AML-193 (cell line): ENCODE measurements at regions not wholly inside any gene's neighbourhood (a gene's known extent, or its start where the extent isn't known, plus 50 kb on each side); places are given as distances from the start of the nearest gene placed in this dataset.
A peak's percentile ranks its signal among the peaks of the same experiment; 100 is the strongest.
"Not testable (repeated sequence)": the region's sequence is repeated elsewhere in the genome, so short reads cannot be mapped to it uniquely, and the experiment has no call there.

Experiments used
- DNase-seq, 2 experiments: peaks; one replicate each; lab custom pipeline; 2025; lab: John Stamatoyannopoulos, UW

- DNase-seq, result no peak
These were observed 624.2 kb upstream of the GRIN3A start for GRCh38 chr9:102362470-102363132.

GRCh38 chr9:102360846-102361245, 622.4 kb upstream of the GRIN3A start:
- DNase-seq, result no peak

GRCh38 chr9:102355982-102356381, 617.5 kb upstream of the GRIN3A start:
- no peak for DNase-seq

DNA sequence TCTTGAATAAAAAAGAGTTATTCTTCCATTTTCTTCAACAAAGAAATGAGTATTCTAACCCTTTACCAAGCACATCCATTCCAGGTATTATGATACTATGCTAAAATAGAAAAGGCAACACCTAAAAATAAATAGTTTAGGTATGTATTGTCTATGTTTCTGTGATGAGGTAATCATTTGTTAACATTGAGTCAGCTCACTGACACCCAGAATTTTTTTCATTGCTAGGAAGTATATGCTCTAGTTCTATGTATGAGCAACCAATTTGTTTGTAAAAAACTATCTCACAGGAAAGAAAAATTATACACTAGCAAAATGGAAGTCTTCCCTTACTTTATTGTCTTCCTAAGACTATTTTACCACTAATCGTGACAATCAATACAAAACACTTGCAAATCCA, 615.6 kb upstream of the GRIN3A start:
- no peak for DNase-seq

- DNase-seq, result not testable (repeated sequence)
These were observed 599.0 kb upstream of the GRIN3A start for GRCh38 chr9:102337471-102337870.

DNA sequence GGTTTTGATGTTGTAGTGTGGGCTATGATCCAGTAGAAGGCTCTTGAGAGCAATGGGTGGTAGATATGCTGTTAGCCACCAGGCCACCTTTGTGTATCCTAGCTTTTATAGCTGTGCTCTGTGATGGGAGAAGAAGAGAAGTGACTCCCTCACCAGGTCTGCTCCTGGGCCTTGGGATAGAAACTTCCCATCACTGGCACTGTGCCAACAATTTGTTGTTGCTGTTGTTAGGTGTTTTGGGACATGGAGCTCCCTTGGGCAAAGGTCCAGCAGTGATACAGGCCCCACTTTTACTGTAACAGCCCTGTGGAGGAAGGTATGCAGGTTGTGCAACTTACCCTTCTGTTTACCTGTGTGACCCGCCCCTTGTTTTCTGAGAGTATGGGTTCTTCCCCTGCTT, 570.9 kb upstream of the GRIN3A start:
- no peak for DNase-seq

DNA sequence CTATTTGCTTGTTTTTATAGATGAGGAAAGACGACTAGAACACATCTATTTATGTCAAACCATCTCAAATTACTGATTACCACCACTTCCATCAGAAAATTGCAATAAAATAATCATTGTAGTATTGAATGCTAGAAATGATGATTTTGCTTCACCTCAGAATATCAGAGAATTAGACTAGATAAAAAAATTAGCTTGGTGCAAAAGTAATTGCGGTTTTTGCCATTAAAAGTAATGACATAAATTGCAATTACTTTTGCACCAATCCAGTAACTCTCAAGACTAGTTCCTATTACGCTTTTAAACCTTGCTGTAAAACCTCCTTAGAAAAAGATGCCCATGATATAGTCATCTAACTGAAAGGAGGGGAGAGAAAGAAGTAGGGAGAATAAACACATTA, 556.7 kb upstream of the GRIN3A start:
- DNase-seq, result no peak

GRCh38 chr9:102273952-102274351, 535.5 kb upstream of the GRIN3A start:
- DNase-seq, result no peak

DNA sequence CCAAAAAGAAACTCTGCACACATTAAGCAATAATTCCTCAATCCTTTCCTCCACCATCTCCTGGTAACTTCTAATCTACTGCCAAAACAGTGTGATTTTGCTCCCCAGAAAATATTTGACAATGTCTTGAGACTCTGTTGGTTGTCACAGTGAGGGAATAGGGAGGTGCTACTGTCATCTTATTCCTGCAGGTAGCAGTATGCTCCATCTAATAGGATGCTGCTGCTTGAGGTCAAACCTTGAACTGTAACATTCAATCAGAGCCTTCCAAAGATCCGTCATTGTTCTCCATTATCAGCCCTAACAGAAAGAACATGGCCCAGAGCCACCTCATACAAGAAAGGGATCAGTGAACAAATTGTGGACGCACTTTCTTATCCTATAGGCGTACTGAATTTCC, 514.7 kb upstream of the GRIN3A start:
- no peak for DNase-seq

DNA sequence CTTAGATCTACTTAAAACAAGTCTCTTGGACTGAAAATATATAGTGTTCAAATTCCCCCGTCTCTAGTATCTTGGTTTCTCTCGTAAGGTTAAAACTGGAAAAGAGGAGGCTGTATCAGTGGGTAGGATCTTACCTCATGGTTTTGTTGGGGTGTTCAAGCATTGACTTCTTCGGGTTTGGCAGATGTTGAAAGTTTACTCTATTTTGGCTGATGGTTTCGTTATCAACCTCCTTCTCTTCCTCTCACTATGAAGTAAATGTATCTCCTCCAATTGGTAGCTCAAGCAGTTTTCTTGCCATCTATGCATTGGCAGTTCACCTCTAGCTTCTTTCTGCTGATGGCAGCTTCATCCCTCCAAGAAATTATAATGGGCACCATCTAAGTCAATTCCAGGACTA, 506.5 kb upstream of the GRIN3A start:
- no peak for DNase-seq

DNA sequence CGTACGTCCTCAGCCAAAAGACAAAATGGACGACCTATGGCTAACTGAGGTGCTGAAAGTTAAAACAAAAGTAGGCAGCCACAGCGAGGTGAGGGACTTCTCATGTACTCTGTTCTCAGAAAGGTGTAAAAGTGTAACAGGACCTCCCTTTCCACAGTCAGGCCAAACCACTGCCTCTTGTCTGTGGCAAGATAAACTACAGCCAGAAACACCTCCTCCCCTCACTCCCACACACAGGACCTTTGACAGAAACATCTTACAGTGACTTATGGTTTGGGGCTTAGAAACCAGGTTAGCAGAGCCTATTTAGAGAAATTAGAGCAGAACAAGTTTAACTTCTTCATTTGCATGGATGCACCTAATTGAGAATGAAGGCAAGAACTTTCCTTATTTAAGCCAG, 499.1 kb upstream of the GRIN3A start:
- no peak for DNase-seq

- peak in 1 of 2 experiments; percentile 1 for DNase-seq
These were observed 498.6 kb upstream of the GRIN3A start for GRCh38 chr9:102237094-102237493.

- DNase-seq, result not testable (repeated sequence)
These were observed 489.0 kb upstream of the GRIN3A start for GRCh38 chr9:102227416-102227815.

DNA sequence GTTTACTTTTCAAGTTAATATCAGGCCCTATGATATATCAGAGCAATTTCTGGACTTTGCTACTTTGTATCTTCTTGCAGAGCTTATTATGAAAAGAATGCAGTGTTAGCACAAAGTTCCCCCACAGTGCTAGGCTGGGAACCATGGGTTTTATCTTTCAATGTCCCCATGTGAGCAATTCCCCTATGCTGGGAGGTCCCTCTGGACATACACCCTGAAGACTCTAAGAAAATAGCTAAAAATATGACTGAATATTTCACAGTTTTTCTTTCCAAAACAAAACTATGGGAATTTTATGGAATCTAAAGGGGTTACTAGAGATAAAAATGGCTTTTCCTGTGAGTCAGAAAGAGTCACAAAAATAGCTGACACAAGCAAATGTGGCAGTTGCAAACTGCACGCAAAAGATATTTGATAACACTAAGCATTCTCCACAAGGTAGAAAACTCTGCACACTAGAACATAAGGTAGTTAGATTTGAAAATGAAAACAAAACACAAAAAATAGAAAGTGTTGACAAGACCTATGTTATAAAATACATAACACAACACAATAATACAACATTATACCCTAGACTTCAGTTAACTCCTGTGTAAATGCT, 487.5 kb upstream of the GRIN3A start:
- no peak for DNase-seq

DNA sequence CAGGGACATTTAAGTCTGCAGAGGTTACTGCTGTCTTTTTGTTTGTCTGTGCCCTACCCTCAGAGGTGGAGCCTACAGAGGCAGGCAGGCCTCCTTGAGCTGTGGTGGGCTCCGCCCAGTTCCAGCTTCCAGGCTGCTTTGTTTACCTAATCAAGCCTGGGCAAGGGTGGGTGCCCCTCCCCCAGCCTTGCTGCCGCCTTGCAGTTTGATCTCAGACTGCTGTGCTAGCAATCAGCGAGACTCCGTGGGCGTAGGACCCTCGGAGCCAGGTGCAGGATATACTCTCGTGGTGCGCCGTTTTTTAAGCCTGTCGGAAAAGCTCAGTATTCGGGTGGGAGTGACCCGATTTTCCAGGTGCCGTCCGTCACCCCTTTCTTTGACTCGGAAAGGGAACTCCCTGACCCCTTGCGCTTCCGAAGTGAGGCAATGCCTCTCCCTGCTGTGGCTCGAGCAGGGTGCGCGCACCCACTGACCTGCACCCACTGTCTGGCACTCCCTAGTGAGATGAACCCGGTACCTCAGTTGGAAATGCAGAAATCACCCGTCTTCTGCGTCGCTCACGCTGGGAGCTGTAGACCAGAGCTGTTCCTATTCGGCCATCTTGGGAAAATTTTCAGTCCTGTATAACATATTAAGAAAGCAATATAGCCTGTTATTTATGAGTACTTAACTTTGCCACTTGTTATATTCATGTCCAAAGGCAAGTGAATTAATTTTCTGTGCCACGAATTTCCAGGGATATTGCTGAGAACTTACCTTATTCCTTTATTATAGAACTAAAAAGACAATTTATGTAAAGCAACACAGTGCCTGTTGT, 485.1 kb upstream of the GRIN3A start:
- not testable (repeated sequence) for DNase-seq

GRCh38 chr9:102209176-102209575, 470.7 kb upstream of the GRIN3A start:
- DNase-seq, result no peak

GRCh38 chr9:102206432-102206831, 468.0 kb upstream of the GRIN3A start:
- DNase-seq, result no peak

- no peak for DNase-seq
These were observed 466.8 kb upstream of the GRIN3A start for GRCh38 chr9:102205251-102205650.

GRCh38 chr9:102202126-102202525, 463.7 kb upstream of the GRIN3A start:
- no peak for DNase-seq

DNA sequence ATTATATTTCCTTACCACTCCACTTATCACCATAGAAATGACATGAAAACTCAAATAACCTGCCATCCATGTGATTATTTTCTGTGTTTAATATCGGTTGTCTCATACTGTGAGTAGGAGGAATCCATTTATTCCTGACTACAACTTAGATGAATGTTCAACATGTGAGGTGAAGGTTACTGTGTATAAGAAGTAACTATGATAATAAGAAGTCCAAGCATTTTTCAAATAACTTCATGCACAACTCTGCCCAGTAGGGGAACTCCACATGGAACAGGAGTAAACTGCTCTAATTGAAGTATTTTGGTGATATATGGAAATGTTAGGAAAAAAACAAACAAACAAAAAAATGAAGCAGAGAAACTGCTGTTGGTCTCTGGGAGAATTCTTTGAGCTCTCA, 447.5 kb upstream of the GRIN3A start:
- DNase-seq, result no peak

- no peak for DNase-seq
These were observed 446.9 kb upstream of the GRIN3A start for GRCh38 chr9:102185371-102185770.

GRCh38 chr9:102178811-102179210, 440.4 kb upstream of the GRIN3A start:
- DNase-seq, result no peak

DNA sequence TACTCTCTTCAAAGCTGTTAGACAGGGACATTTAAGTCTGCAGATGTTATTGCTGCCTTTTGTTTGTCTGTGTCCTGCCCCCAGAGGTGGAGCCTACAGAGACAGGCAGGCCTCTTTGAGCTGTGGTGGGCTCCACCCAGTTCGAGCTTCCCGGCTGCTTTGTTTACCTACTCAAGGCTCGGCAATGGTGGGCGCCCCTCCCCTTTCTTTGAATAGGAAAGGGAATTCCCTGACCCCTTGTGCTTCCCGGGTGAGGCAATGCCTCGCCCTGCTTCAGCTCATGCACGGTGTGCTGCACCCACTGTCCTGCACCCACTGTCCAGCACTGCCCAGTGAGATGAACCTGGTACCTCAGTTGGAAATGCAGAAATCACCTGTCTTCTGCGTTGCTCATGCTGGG, 435.8 kb upstream of the GRIN3A start:
- not testable (repeated sequence) for DNase-seq
